LNCaP clone FGC (cell line): ENCODE measurements at regions not wholly inside any gene's neighbourhood (a gene's known extent, or its start where the extent isn't known, plus 50 kb on each side); places are given as distances from the start of the nearest gene placed in this dataset.
A peak's percentile ranks its signal among the peaks of the same experiment; 100 is the strongest.

Source experiments
- DNase-seq: peaks from one replicate; pipeline ENCODE4 v3.0.0-alpha.2; 2011; ENCODE audit warnings: low read depth
- H3K4me3 ChIP-seq: 2 replicates; pipeline ENCODE4 v1.5.1; 2011; ENCODE audit warnings: mild to moderate bottlenecking, low read depth, low read length, control low read depth
- TF ChIP-seq, protein P1 (sequence below): IDR thresholded peaks from 2 replicates; pipeline ENCODE4 v1.5.1; 2012; ENCODE audit warnings: mild to moderate bottlenecking; ENCODE audit not compliant: control insufficient read depth, insufficient read depth; ENCODE audit errors: extremely low read depth

DNA sequence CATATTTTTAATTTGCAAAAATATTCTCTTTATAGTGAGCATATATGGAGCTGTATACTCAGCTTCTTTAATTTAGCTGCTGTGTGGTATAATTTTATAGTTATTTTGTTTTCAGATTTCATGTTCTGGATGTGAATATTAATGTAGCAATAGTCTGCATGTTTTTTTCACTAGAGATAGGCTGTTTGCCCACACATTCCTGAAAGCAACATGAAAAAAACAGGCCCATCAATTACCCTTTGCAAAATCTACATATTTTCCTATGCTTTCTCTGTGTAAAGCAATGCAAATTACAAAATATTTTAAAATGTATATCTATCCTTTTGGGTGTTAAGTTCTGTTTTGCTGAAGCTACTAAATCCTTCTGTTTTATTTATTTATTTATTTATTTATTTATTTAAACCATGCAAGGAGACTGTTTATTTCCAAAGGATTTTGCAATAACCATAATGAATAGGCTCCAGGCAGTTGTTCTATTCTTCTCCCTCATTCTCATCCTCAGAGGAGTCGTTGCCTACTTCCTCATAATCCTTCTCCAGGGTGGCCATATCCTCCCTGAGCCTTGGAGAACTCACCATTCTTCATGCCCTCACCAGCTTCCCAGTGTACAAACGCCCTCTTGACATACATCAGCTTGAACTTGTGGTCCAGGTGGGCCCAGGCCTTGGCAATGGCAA is 277.1 kb downstream of the ANKRD50 start:
- DNase-seq: no peak
- H3K4me3 ChIP-seq: no peak overlapping the region
- TF ChIP-seq, protein P1, sequence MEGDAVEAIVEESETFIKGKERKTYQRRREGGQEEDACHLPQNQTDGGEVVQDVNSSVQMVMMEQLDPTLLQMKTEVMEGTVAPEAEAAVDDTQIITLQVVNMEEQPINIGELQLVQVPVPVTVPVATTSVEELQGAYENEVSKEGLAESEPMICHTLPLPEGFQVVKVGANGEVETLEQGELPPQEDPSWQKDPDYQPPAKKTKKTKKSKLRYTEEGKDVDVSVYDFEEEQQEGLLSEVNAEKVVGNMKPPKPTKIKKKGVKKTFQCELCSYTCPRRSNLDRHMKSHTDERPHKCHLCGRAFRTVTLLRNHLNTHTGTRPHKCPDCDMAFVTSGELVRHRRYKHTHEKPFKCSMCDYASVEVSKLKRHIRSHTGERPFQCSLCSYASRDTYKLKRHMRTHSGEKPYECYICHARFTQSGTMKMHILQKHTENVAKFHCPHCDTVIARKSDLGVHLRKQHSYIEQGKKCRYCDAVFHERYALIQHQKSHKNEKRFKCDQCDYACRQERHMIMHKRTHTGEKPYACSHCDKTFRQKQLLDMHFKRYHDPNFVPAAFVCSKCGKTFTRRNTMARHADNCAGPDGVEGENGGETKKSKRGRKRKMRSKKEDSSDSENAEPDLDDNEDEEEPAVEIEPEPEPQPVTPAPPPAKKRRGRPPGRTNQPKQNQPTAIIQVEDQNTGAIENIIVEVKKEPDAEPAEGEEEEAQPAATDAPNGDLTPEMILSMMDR: no peak

DNA sequence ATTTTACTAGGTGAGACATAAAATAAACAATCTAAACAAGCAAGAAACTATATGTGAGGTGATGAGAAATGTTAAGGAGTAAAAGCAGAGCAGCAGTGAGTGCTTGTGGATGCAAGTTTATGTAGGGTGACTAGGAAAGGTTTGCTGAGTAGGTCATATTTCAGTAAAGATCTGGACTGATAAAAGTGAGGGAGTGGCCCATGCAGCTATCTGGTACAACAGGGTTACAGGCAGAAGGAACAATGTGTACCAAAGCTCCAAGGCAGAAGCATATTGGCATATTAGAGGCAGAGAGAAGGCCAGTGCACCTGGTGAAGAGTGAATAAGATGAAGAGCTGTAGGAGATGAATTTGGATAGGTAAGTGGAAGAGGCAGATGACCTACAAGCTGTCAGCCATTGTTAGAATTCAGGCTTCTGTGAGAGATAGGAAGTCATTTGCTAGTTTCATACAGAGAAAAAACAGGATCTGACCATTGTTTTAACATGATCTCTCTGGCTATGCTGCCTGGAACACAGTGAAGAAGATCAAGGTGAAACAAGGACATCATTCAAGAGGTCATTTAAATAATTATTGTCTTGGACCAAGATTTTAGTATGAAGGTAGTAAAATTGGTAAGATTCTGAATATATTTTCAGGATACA is 274.6 kb downstream of the ANKRD50 start:
- TF ChIP-seq, protein P1: no peak
- peak; percentile 65 for DNase-seq
- H3K4me3 ChIP-seq: no peak overlapping the region

DNA sequence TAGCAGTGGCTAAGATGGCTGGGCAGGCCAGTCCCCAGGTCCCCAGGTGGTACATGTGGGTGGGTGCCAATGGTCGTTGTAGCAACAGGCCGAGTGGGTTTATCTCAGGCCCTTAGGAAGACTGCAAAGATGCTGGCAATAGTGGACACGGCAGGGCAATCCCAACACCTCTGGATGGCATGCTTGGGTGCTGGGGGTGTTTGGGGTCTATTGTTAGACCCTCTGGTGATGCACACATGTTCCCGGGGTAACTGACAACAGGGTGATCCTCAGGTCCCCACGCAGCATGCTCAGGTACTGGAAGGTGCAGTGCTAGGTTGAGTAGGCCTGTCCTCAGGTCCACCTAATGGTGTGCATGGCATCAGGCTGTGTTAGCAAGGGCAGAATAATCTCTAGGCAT is 267.5 kb downstream of the ANKRD50 start:
- no peak for DNase-seq
- TF ChIP-seq, protein P1: no peak
- H3K4me3 ChIP-seq: no peak overlapping the region

DNA sequence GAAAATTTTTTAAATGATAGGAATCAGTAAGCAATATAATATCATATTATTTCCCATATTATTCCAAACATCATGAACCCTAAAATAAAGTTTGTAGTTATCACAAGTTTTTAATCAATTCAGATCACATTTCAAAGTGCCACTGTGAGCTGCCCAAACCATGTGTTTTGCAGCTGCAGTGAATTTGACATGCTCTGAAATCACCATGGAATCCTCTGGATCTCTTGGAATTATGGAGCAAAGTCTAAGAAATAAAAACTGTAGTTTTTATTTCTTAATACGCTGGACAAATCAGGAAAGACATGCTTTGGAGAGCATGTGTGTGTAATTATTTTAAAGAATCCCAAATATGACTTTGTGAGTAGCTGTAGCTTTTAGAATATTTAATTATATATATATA is 262.7 kb downstream of the ANKRD50 start:
- no peak overlapping the region for H3K4me3 ChIP-seq
- TF ChIP-seq, protein P1: no peak
- no peak for DNase-seq

DNA sequence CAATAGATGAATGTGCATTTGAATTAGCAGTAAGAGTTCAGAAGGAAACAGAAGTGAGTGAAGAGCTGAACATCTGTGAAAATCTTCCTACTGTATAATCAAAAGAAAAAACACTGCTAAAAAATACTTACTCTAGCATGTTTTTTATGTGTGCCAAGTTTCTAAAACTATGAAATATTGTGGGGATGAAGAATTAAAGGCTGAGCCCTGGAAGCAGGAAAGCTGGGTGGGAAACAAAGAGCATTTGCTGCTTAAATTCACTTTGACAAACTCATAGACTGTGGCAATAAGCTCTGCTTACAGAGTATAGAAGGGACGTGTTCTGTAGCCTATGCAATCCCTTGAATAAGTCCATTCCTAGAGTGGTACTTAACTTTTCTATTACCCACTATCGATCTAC is 261.7 kb downstream of the ANKRD50 start:
- no peak overlapping the region for H3K4me3 ChIP-seq
- no peak for DNase-seq
- TF ChIP-seq, protein P1: no peak

DNA sequence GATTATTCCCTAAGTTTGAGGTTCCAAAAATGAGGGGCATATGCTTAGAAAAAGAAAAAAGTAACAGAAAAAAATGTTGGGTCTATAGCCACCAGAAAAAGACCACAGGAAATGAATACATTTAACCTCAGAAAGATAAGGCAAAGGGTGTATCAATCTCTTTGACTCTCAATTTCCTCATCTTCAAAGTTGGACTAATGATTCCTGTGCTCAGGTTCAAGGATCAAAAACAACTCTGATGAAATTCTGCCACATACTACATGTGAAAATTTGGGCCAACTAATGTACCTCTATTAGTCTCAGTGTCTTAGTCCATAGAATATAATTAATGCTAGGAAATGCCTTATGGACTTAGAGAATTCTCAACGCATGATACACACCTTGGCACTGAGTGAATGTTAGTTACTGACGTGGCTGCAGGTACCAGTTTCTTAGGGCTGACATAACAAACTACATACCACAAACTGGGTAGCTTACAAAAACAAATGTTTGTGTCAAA is 257.7 kb downstream of the ANKRD50 start:
- TF ChIP-seq, protein P1: no peak
- H3K4me3 ChIP-seq: no peak overlapping the region
- no peak for DNase-seq

DNA sequence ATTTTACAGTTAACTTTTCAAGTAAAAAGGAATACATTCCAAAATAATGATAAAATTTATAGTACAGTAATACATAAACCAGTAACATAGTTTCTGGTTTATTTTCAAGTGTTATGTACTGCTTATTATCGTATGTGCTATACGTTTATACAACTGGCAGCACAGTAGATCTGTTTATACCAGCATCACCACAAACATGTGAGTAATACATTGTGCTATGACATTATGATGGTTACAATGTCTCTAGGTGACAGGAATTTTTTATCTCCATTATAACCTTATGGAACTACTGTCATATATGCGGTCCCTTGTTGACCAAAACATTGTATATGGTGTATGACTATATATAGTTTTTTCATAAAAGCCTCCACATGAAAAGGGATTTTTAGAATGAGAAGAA is 256.9 kb downstream of the ANKRD50 start:
- TF ChIP-seq, protein P1: no peak
- DNase-seq: no peak
- H3K4me3 ChIP-seq: no peak overlapping the region
